ENCODE measurements at regions not wholly inside any gene's neighbourhood (a gene's known extent, or its start where the extent isn't known, plus 50 kb on each side); places are given as distances from the start of the nearest gene placed in this dataset.
"Not testable (repeated sequence)": the region's sequence is repeated elsewhere in the genome, so short reads cannot be mapped to it uniquely, and the experiment has no call there.

DNA sequence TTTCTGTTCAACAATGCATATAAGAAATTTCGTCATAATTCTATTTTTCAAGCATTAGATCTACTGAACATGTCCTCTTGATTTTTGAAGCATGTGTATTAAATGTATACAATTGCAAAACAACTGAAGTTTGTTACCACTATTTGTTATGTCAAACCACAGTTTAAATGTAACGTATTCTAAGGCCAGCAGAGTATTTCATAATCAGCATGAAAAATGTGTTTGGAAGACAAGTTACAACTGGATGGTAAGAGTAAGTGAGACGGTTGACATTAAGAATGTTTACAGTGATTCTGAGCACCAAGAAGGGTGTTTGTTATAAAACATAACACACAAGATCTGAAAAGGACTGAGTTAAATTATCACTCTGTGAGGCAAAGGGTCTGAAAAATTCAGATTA is 738.4 kb downstream of the PLOD2 start:
- H3K36me3 ChIP-seq (ENCODE audit: insufficient read depth, insufficient read length, low read length) = no peaks in the 10 kb centered on the region
- 0 out of 2 replicates have a peak, but pooled peaks cover 4% of the 10 kb centered on the region for H3K9me3 ChIP-seq (ENCODE audit: insufficient read depth, low read length)
- no peak overlapping the region for H3K9ac ChIP-seq (ENCODE audit: insufficient read length, low read depth)
- H3K27me3 ChIP-seq (ENCODE audit: insufficient read depth, insufficient read length) = no peaks in the 10 kb centered on the region
- TF ChIP-seq SUZ12 (IDR thresholded peaks at IDR 0.05; ENCODE audit: extremely low read depth, insufficient read depth, insufficient read length) = no peak
- H3K4me1 ChIP-seq (ENCODE audit: insufficient read depth, insufficient read length) = no peaks in the 10 kb centered on the region
- H3K4me3 ChIP-seq (ENCODE audit: insufficient read length, low read depth) = no peak overlapping the region
- DNase-seq (ENCODE audit: low read depth, low spot score) = no peak

DNA sequence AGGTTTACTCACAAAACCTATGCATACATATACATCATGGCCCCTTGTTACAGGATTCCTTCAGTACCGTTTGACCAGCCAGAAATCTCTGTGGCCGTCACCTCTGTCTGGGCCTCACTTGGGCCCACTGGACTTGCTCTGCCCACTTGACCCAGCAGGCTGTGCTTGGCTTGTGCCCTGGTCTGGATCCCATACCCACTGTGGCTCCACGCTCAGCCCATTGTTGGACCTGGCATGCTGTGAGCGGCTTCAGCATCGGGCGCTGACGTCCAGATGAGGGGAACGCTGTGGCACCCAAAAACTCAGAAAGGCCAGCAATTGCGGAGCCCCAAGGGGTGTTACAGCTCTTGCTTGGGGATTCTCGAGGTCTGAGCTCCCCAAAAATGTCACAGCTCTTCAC is 733.6 kb downstream of the PLOD2 start:
- TF ChIP-seq SUZ12 (IDR thresholded peaks at IDR 0.05; ENCODE audit: extremely low read depth, insufficient read depth, insufficient read length) (no peak), YY1 (IDR thresholded peaks at IDR 0.05; ENCODE audit: insufficient read depth, insufficient read length) (no peak)
- H3K9ac ChIP-seq (ENCODE audit: insufficient read length, low read depth) = no peak overlapping the region
- H3K36me3 ChIP-seq (ENCODE audit: insufficient read depth, insufficient read length, low read length) = no peaks in the 10 kb centered on the region
- no peaks in the 10 kb centered on the region for H3K9me3 ChIP-seq (ENCODE audit: insufficient read depth, low read length)
- H3K4me3 ChIP-seq (ENCODE audit: insufficient read length, low read depth) = no peak overlapping the region
- no peaks in the 10 kb centered on the region for H3K4me1 ChIP-seq (ENCODE audit: insufficient read depth, insufficient read length)
- no peak for DNase-seq (ENCODE audit: low read depth, low spot score)
- H3K27me3 ChIP-seq (ENCODE audit: insufficient read depth, insufficient read length) = no peaks in the 10 kb centered on the region

DNA sequence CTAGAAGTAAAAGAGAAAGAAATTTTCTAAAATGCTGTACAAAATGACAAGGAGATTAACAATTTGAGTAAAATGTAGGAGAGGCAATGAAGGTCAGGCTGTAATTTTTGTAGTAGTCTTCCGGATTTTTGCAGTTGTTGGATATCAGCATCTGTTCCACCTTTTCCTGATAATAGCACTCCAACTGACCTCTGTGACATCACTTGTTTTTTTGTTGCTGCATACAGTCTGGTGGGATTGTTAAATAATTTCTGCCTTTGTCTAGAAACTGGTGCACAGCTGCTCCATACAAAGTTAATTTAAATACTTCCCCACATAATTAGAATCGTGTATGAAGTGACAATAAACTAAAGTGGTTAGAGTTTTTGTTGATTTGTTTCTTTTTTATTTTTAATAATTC is 731.4 kb downstream of the PLOD2 start:
- no peak for DNase-seq (ENCODE audit: low read depth, low spot score)
- TF ChIP-seq YY1 (IDR thresholded peaks at IDR 0.05; ENCODE audit: insufficient read depth, insufficient read length) (no peak), ZNF274 (IDR thresholded peaks at IDR 0.05; ENCODE audit: low read depth, low read length) (no peak), SUZ12 (IDR thresholded peaks at IDR 0.05; ENCODE audit: extremely low read depth, insufficient read depth, insufficient read length) (no peak)
- no peaks in the 10 kb centered on the region for H3K27me3 ChIP-seq (ENCODE audit: insufficient read depth, insufficient read length)
- no peak overlapping the region for H3K9ac ChIP-seq (ENCODE audit: insufficient read length, low read depth)
- no peaks in the 10 kb centered on the region for H3K4me1 ChIP-seq (ENCODE audit: insufficient read depth, insufficient read length)
- no peak overlapping the region for H3K4me3 ChIP-seq (ENCODE audit: insufficient read length, low read depth)
- no peaks in the 10 kb centered on the region for H3K9me3 ChIP-seq (ENCODE audit: insufficient read depth, low read length)
- H3K36me3 ChIP-seq (ENCODE audit: insufficient read depth, insufficient read length, low read length) = no peaks in the 10 kb centered on the region

DNA sequence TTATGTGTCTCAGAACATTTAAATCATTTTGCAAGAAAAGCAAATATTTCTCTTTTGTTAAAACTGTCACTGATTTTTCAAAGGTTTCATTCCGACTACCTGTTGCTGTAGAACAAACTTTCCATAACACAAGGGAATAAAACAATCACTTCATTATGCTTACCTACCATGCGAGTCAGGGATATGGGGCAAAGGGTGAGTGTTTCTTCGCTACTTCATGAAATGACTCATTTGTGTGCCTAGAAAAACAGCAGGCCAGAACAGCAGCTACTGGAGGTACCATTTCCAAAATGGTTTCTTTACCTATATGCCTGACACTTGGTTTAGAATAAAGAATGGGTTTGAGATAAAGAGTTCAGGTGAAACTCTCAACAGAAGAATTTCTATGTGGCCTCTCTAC is 712.5 kb downstream of the PLOD2 start:
- H3K9me3 ChIP-seq (ENCODE audit: insufficient read depth, low read length) = no peaks in the 10 kb centered on the region
- DNase-seq (ENCODE audit: low read depth, low spot score) = no peak
- no peaks in the 10 kb centered on the region for H3K36me3 ChIP-seq (ENCODE audit: insufficient read depth, insufficient read length, low read length)
- no peaks in the 10 kb centered on the region for H3K27me3 ChIP-seq (ENCODE audit: insufficient read depth, insufficient read length)
- no peaks in the 10 kb centered on the region for H3K4me1 ChIP-seq (ENCODE audit: insufficient read depth, insufficient read length)
- H3K4me3 ChIP-seq (ENCODE audit: insufficient read length, low read depth) = no peak overlapping the region
- no peak for TF ChIP-seq ZNF274 (IDR thresholded peaks at IDR 0.05; ENCODE audit: low read depth, low read length)
- TF ChIP-seq SUZ12 (IDR thresholded peaks at IDR 0.05; ENCODE audit: extremely low read depth, insufficient read depth, insufficient read length) = no peak
- H3K9ac ChIP-seq (ENCODE audit: insufficient read length, low read depth) = no peak overlapping the region

DNA sequence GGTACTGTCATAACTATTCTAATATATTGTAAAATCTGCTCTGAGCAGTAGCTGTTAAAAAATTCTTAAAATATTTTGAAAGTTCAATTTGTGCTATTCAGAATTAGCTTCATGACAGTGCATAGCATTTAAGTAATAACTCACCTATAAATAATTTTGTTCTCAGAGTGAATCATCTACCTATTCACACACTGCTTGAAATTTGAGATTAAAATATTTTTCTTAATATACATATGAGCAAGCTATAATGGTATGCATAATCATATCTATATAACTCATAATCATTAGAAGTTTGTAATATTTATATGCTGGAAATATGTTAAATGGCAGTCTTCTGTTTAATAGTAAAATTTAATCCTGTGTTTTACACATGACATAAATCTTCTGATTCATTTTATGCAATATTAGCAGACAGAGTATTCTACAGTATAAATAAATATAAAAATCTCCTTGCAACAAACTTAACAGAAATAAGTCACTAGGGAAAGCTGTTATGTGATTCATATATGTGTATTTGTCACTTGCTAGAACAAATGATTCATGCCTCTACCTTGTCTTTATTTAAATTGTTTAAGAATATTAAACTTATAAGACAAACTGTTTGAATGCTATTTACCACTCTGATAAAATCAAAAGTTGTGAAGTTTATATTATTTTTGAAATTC is 710.8 kb downstream of the PLOD2 start:
- Histone ChIP-seq H3K9me3 (ENCODE audit: insufficient read depth, low read length) (no peaks in the 10 kb centered on the region), H3K4me3 (ENCODE audit: insufficient read length, low read depth) (no peak overlapping the region), H3K4me1 (ENCODE audit: insufficient read depth, insufficient read length) (no peaks in the 10 kb centered on the region), H3K36me3 (ENCODE audit: insufficient read depth, insufficient read length, low read length) (no peaks in the 10 kb centered on the region), H3K27me3 (ENCODE audit: insufficient read depth, insufficient read length) (no peaks in the 10 kb centered on the region), H3K9ac (ENCODE audit: insufficient read length, low read depth) (no peak overlapping the region)
- no peak for TF ChIP-seq ZNF274 (IDR thresholded peaks at IDR 0.05; ENCODE audit: low read depth, low read length)
- TF ChIP-seq SUZ12 (IDR thresholded peaks at IDR 0.05; ENCODE audit: extremely low read depth, insufficient read depth, insufficient read length) = no peak
- no peak for TF ChIP-seq YY1 (IDR thresholded peaks at IDR 0.05; ENCODE audit: insufficient read depth, insufficient read length)
- DNase-seq (ENCODE audit: low read depth, low spot score) = no peak

DNA sequence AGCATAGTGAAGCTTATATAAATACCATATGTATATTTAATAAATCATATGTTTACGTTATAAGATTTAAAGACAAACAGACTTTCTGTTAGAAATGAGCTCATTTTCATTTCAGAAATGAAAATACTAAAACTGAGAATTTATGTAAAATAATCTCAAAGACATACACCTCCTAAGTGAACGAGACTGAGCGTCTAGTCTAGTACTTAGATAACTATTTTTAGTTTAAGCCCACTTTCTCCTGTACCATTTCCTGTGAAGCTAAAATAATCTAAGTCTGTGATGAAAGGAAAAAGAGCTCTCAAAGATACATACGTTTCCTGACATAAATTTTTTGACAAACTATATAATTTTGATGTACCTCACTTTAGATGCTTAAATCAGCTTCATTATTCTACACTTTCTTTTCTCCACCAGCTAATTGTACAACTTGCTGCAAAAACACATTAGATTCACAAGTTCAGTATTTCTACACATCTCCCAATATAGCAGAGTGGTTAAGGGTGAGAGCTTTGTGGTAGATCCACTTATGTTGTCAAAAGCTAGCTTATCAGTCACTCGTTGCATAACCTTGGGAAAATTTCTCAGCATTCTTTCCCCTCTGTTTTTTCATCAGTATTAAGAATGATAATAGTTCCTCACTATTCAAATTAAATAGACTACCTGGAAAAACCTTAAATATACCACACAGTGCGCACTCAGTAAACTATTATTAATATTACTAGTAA is 703.0 kb downstream of the PLOD2 start:
- TF ChIP-seq ZNF274 (IDR thresholded peaks at IDR 0.05; ENCODE audit: low read depth, low read length) (no peak), YY1 (IDR thresholded peaks at IDR 0.05; ENCODE audit: insufficient read depth, insufficient read length) (no peak), SUZ12 (IDR thresholded peaks at IDR 0.05; ENCODE audit: extremely low read depth, insufficient read depth, insufficient read length) (no peak)
- no peaks in the 10 kb centered on the region for H3K27me3 ChIP-seq (ENCODE audit: insufficient read depth, insufficient read length)
- no peaks in the 10 kb centered on the region for H3K9me3 ChIP-seq (ENCODE audit: insufficient read depth, low read length)
- no peaks in the 10 kb centered on the region for H3K36me3 ChIP-seq (ENCODE audit: insufficient read depth, insufficient read length, low read length)
- no peak overlapping the region for H3K9ac ChIP-seq (ENCODE audit: insufficient read length, low read depth)
- H3K4me3 ChIP-seq (ENCODE audit: insufficient read length, low read depth) = no peak overlapping the region
- no peak for DNase-seq (ENCODE audit: low read depth, low spot score)
- H3K4me1 ChIP-seq (ENCODE audit: insufficient read depth, insufficient read length) = no peaks in the 10 kb centered on the region

DNA sequence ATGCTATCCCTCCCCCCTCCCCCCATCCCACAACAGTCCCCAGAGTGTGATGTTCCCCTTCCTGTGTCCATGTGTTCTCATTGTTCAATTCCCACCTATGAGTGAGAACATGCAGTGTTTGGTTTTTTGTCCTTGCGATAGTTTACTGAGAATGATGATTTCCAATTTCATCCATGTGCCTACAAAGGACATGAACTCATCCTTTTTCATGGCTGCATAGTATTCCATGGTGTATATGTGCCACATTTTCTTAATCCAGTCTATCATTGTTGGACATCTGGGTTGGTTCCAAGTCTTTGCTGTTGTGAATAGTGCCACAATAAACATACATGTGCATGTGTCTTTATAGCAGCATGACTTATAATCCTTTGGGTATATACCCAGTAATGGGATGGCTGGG is 701.3 kb downstream of the PLOD2 start:
- H3K27me3 ChIP-seq (ENCODE audit: insufficient read depth, insufficient read length); H3K9ac ChIP-seq (ENCODE audit: insufficient read length, low read depth); H3K4me3 ChIP-seq (ENCODE audit: insufficient read length, low read depth); H3K4me1 ChIP-seq (ENCODE audit: insufficient read depth, insufficient read length); H3K9me3 ChIP-seq (ENCODE audit: insufficient read depth, low read length); DNase-seq (ENCODE audit: low read depth, low spot score); H3K36me3 ChIP-seq (ENCODE audit: insufficient read depth, insufficient read length, low read length): not testable (repeated sequence)

All from NT2/D1 (cell line).